Right lobe of liver (tissue), 4 donors: ENCODE measurements at regions not wholly inside any gene's neighbourhood (a gene's known extent, or its start where the extent isn't known, plus 50 kb on each side); places are given as distances from the start of the nearest gene placed in this dataset.

Experiments used
- CTCF ChIP-seq, 4 donors: fragments of 200-600 bp in 3 of 4; fragments of 450-650 bp in 1 of 4; IDR thresholded peaks; one replicate each; pipeline versions ENCODE4 v1.5.1 to v1.8.0; 2016 to 2022; ENCODE audit warnings: antibody characterized with exemption in 4 of 4, mild to moderate bottlenecking in 2 of 4
- POLR2A ChIP-seq: fragments of 450-650 bp; IDR thresholded peaks from one replicate; pipeline ENCODE4 v1.6.1; 2017; ENCODE audit warnings: antibody characterized with exemption, mild to moderate bottlenecking
- donor health status: DM: no; HTN: no; CAD: no.
- donor health status: DM: no; HTN: no; CAD: no.
- donor health status: DM: no; HTN: yes; CAD: no.

- no peak for TF ChIP-seq CTCF (IDR thresholded peaks at IDR 0.05)
- no peak for TF ChIP-seq POLR2A
These were observed 210.4 kb upstream of the PRICKLE1 start for GRCh38 chr12:42799966-42800365.
